Activated T-cell treated with anti-CD3 and anti-CD28 coated beads, Interleukin-2, amount 50 U/mL, for 4 hours (primary cell): ENCODE measurements at regions not wholly inside any gene's neighbourhood (a gene's known extent, or its start where the extent isn't known, plus 50 kb on each side); places are given as distances from the start of the nearest gene placed in this dataset.

Source experiments
- ATAC-seq, 2 donors: fragments of 200-7000 bp; cut with Tn5 transposase; one replicate each; pipeline ENCODE4 v1.10.0; 2021
- DNase-seq: peaks from one replicate; pipeline ENCODE4 v3.0.0-alpha.2; 2020
- H3K27me3 Mint-ChIP-seq: one replicate; pipeline ENCODE4 v1.8.0; 2021; ENCODE audit warnings: low read depth, mixed read lengths
- H3K36me3 Mint-ChIP-seq: one replicate; pipeline ENCODE4 v1.8.0; 2022; ENCODE audit warnings: mixed read lengths; ENCODE audit not compliant: insufficient read depth
- H3K4me1 Mint-ChIP-seq: one replicate; pipeline ENCODE4 v1.8.0; 2021; ENCODE audit warnings: low read depth, mixed read lengths
- H3K4me3 Mint-ChIP-seq: one replicate; pipeline ENCODE4 v1.8.0; 2021; ENCODE audit warnings: mild to moderate bottlenecking, moderate library complexity, mixed read lengths
- H3K9me3 Mint-ChIP-seq: one replicate; pipeline ENCODE4 v1.8.0; 2021; ENCODE audit warnings: mixed read lengths

DNA sequence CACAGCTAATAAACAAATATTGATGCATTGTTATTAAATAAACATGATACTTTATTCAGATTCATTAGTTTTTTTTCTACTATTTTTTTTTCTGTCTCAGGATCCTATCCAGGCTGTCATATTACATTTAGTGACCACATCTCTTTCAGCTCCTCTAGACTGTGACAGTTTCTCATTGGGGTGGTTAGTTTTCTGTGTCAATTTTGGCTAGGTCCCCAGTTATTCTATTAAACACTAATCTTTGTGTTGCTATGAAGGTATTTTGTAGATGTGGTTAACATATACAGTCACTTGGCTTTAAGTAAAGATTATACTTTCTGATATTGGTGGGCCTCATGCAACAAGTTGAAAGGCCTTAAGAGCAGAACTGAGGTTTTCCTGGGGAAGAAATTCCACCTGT, 563.0 kb downstream of the LRRC70 start:
- Mint-ChIP-seq H3K36me3 (no peaks in the 10 kb centered on the region), H3K4me3 (no peak overlapping the region), H3K27me3 (no peaks in the 10 kb centered on the region), H3K4me1 (no peaks in the 10 kb centered on the region), H3K9me3 (no peaks in the 10 kb centered on the region)
- no peak for DNase-seq
- ATAC-seq = no peak

DNA sequence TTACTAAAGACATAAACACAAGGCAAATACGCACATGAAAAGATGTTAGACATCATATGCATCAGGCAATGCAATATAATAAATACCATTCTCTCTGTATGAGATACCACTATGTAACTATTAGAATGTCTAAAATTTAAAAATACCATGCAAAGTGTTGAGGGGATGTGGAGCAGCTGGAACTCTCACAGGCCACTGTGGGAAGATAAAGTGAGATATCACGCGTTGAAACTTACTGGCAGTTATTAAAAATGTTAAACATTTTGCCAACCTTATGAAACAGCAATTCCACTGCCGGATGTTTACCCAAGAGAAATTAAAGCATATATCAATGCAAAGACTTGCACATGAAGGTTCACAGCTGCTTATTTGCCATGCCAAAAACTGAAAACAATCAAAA, 556.7 kb downstream of the LRRC70 start:
- H3K9me3 Mint-ChIP-seq = no peaks in the 10 kb centered on the region
- H3K27me3 Mint-ChIP-seq = no peaks in the 10 kb centered on the region
- no peak overlapping the region for H3K4me3 Mint-ChIP-seq
- DNase-seq (no peak), ATAC-seq (no peak)
- no peaks in the 10 kb centered on the region for H3K36me3 Mint-ChIP-seq
- H3K4me1 Mint-ChIP-seq = no peaks in the 10 kb centered on the region

DNA sequence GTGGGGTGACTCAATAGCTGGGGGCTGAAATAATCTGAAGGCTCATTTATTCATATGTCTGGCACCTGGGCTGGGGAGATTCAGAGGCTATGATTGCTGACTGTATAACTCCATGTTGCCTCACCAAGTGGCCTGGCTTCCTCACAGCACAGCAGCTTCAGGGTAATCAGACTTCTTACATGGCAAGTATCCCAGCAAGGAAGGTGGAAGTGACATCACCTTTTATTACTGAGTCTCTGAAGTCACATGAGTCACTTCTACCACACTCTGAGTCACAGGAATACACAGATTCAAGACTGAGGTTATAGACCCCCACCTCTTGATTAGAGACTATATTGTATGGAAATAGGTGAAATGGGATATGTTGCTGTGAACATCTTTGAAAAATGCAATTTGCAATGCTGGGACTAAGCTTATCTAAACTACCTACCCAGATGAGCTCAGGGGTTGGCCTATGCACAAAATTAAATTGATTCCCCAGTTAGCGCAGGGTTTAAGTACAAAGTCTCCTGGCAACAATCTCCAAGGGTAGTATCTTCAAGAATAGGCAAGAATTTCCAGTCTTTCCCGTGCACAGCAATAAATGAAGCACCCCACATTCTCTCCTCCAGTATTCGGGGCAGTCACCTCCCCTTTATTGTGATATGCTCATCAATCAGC, 553.1 kb downstream of the LRRC70 start:
- Mint-ChIP-seq H3K9me3 (no peaks in the 10 kb centered on the region), H3K36me3 (no peaks in the 10 kb centered on the region), H3K4me1 (no peaks in the 10 kb centered on the region), H3K27me3 (no peaks in the 10 kb centered on the region), H3K4me3 (no peak overlapping the region)
- DNase-seq = no peak
- no peak for ATAC-seq

DNA sequence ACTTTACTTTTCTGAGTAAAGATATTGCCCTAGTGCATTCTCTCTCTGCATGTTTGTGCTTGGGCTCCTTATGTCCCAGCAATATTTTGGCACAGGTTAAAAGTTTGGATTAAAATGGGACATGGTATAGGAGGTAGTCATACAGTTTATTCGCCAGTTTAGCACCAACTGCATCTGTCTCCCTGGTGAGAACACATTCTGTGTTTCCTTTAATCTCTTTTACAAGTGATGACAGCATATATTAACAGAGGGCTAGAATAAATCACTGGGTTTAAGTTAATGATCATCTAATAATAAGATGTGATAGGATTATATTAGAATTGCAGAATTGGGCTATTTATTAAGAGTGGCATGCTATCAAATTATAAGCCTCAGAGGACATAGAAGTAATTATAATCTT, 550.1 kb downstream of the LRRC70 start:
- no peak for ATAC-seq
- no peaks in the 10 kb centered on the region for H3K27me3 Mint-ChIP-seq
- H3K4me1 Mint-ChIP-seq = no peaks in the 10 kb centered on the region
- H3K36me3 Mint-ChIP-seq = no peaks in the 10 kb centered on the region
- no peaks in the 10 kb centered on the region for H3K9me3 Mint-ChIP-seq
- H3K4me3 Mint-ChIP-seq = no peak overlapping the region
- DNase-seq = no peak

DNA sequence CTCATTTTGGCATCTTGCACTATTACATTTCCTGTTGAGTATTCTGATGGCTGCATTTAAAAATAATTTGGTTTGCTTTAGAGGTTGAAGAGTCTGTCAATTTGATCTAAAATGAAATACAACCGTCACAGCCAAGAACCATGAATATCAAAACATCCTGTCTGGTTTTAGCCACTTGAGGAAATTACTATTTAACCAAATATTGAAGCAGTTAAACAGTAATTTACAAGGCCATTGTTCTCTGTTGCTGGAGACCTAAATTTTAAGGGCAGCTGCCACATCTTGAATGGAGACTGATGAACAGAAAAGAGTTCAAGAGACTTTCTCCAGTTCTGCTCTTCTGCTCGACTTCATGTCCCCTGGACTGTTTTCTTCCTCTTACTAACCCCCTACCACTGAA, 549.4 kb downstream of the LRRC70 start:
- H3K9me3 Mint-ChIP-seq = no peaks in the 10 kb centered on the region
- no peaks in the 10 kb centered on the region for H3K4me1 Mint-ChIP-seq
- H3K27me3 Mint-ChIP-seq = no peaks in the 10 kb centered on the region
- no peak for DNase-seq
- H3K36me3 Mint-ChIP-seq = no peaks in the 10 kb centered on the region
- no peak overlapping the region for H3K4me3 Mint-ChIP-seq
- ATAC-seq = no peak

DNA sequence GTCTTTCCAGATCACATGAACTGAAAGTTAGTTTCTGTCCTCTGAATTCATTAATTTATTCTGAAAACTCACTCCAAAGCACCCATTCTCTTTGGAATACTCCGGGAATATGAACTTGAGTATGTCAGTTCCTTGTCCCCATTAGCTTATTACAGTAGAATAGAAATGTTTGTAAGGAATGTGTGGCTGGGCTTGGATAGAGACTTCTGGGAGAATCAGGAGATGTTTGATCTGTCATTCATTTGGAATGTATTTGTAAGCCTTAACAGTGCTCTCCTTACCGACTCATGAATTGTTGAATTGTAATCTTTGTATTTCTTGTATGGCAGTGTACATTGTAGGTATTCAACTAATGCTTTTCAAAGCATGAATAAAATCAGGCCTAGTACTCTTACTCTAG, 548.4 kb downstream of the LRRC70 start:
- H3K9me3 Mint-ChIP-seq = no peaks in the 10 kb centered on the region
- no peaks in the 10 kb centered on the region for H3K27me3 Mint-ChIP-seq
- no peak for ATAC-seq
- H3K36me3 Mint-ChIP-seq = no peaks in the 10 kb centered on the region
- no peak overlapping the region for H3K4me3 Mint-ChIP-seq
- H3K4me1 Mint-ChIP-seq = no peaks in the 10 kb centered on the region
- no peak for DNase-seq

DNA sequence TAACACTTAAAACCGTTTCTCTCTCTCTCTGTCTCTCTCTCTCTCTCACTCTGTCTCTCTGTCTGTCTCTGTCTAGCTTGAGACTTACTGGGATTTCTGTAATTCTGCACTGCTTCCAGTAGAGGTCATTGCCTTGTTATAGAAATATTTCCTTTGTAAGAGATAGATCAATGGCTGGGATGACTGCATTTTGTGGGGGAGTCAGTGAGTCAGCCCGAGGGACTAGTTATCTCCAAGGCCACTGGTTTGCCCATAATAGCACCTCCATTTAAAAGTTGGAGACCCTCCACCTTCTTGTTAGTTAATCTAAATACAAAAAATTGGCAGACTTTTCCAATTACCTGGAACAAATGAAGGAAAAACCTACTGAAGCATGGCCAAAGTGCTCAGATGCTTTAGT, 547.2 kb downstream of the LRRC70 start:
- H3K9me3 Mint-ChIP-seq = no peaks in the 10 kb centered on the region
- no peaks in the 10 kb centered on the region for H3K36me3 Mint-ChIP-seq
- H3K4me3 Mint-ChIP-seq = no peak overlapping the region
- no peaks in the 10 kb centered on the region for H3K27me3 Mint-ChIP-seq
- no peaks in the 10 kb centered on the region for H3K4me1 Mint-ChIP-seq
- DNase-seq (no peak), ATAC-seq (peak in 1 of 2 donors; percentile 18)

DNA sequence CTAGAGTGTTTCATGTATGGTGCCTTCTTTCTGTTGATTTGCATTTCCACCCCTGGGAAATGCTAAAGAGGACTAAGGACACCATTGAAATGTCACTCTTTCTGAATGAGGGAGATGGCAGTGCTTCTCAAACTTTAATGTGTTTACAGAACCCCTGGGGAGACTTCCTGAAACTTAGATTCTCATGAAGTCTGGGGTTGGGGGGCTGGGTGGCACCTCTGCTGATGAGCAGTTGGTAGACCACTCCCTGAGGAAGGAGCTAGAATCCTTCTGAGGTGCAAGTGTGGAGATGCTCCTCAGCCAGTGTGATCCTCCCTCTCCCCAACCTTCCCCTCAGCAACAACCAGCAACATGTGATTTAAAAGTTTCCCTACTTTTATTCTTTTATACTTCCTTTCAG, 546.8 kb downstream of the LRRC70 start:
- no peaks in the 10 kb centered on the region for H3K27me3 Mint-ChIP-seq
- no peak overlapping the region for H3K4me3 Mint-ChIP-seq
- H3K9me3 Mint-ChIP-seq = no peaks in the 10 kb centered on the region
- no peaks in the 10 kb centered on the region for H3K36me3 Mint-ChIP-seq
- DNase-seq (no peak), ATAC-seq (no peak)
- H3K4me1 Mint-ChIP-seq = no peaks in the 10 kb centered on the region

DNA sequence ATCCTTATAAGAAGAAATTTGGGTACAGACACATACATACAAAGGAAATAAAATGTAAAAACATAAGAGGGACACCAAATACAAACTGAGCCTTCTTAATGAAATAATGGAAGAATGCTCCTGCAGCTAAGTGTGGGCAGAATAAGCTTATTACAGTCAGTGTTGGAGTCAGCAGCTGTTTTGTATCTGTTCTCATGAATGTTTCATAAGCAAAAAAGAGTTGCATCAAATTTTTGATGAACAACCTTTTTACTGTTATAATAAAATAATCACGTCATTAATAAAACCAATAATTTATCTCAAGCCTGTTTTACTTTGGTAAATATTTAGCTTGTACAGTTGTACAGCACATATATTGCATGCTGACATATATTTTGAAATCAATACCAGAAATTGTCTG, 545.6 kb downstream of the LRRC70 start:
- H3K4me1 Mint-ChIP-seq = no peaks in the 10 kb centered on the region
- DNase-seq (no peak), ATAC-seq (no peak)
- no peaks in the 10 kb centered on the region for H3K27me3 Mint-ChIP-seq
- no peaks in the 10 kb centered on the region for H3K36me3 Mint-ChIP-seq
- H3K9me3 Mint-ChIP-seq = no peaks in the 10 kb centered on the region
- H3K4me3 Mint-ChIP-seq = no peak overlapping the region

DNA sequence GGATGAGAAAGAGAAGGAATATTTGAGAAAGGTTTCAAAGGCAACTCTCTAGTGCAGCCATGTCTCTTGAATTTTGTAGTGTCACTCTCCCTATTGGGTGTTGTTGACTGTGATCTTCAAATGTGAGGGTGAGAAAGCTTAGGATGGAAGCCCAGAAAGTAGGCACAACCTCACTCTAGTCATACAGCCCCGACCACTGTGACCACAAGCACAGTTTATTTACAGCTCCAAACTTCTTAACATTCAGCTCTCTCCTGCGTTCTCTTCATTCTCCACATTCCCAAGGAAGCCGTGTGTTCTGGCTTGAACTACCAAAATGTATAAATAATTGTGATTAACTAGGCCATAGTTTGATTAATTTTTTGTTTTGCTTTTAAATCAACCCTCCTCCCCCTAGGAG, 542.9 kb downstream of the LRRC70 start:
- no peak overlapping the region for H3K4me3 Mint-ChIP-seq
- no peaks in the 10 kb centered on the region for H3K27me3 Mint-ChIP-seq
- DNase-seq (no peak), ATAC-seq (no peak)
- H3K4me1 Mint-ChIP-seq = no peaks in the 10 kb centered on the region
- H3K36me3 Mint-ChIP-seq = no peaks in the 10 kb centered on the region
- H3K9me3 Mint-ChIP-seq = no peaks in the 10 kb centered on the region

DNA sequence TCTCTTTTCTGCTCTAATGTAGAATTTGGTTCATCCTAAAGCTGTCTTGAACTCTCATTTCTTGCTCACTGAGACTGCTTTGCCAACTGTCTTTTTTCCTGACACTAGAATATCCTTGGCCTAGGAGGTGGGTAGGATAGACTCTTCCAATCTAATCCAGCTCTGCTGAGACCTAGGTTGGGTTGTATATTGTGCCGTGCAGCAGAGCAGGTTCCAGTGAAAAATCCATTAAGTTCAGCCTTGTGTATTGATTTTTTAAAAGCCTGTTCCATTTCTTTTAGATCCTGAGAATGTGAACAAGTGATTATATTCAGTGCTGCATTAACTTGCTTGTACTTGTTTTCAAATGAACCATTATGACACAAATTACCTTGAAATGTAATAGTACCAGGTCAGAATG, 539.6 kb downstream of the LRRC70 start:
- Mint-ChIP-seq H3K9me3 (no peaks in the 10 kb centered on the region), H3K36me3 (no peaks in the 10 kb centered on the region), H3K4me1 (no peaks in the 10 kb centered on the region), H3K27me3 (no peaks in the 10 kb centered on the region), H3K4me3 (no peak overlapping the region)
- ATAC-seq (no peak), DNase-seq (no peak)

DNA sequence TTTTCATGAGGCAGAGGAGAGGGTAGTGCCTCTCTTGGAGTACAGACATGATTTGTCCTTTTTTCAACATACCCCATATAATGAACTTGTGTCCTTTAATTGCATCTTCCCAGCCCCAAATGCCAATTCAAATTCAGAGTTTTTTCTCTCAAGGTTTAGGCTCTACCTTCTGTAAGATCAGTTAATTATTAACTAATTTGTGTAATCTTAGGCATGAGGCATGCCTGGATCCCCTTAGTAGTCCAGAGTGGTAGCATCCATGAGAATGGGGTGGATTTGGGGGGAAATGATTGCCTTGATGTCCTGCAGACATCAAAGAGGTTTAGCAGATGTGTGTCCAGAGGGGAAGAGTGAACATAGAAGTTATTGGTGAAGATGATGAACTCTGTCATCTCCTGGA, 533.3 kb downstream of the LRRC70 start:
- DNase-seq (no peak), ATAC-seq (no peak)
- H3K9me3 Mint-ChIP-seq = no peaks in the 10 kb centered on the region
- H3K36me3 Mint-ChIP-seq = no peaks in the 10 kb centered on the region
- no peaks in the 10 kb centered on the region for H3K27me3 Mint-ChIP-seq
- H3K4me3 Mint-ChIP-seq = no peak overlapping the region
- no peaks in the 10 kb centered on the region for H3K4me1 Mint-ChIP-seq

DNA sequence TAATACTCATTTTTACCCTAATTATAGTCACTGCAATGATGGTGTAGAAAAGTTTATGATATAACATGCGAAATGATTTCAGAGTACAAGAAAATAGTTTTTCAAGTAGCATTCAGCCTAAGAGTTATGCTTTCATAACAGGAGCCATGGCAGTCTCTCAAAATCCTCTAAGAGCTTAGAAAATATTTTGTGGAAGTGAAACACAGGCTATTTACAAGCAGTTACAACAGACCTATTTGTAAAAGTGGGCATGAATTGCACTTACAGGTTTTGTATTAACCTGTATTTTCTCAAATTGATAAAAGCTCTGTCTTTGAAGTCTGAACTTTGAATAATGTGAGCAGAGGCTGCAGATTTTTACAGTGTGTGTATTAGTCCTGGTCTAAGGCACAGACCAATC, 523.3 kb downstream of the LRRC70 start:
- H3K4me3 Mint-ChIP-seq = no peak overlapping the region

DNA sequence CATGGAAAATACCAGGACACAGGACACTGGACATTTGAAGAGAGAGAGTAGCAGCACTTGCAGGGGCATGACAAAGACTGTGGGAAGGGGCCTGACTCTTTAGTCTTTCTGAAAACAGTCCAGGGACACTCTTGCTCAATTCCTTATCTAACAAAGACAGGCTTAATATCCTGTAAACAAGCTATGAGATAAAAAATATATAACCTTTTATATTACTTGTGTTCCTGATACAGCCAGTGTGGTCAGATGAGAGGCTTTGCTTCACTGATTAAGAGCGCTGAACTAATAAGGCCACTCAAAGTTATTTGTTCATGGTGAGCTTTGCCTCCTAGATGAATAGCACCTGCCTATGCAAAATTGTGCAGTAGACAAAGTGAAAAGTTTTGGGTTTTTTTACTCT, 518.7 kb downstream of the LRRC70 start:
- Mint-ChIP-seq H3K4me1 (no peaks in the 10 kb centered on the region), H3K9me3 (no peaks in the 10 kb centered on the region), H3K27me3 (no peaks in the 10 kb centered on the region), H3K4me3 (no peak overlapping the region), H3K36me3 (no peaks in the 10 kb centered on the region)
- no peak for DNase-seq
- ATAC-seq = no peak

More for the DNA sequence above, 523.3 kb downstream of the LRRC70 start:
- no peak for ATAC-seq
- Mint-ChIP-seq H3K9me3 (no peaks in the 10 kb centered on the region), H3K27me3 (no peaks in the 10 kb centered on the region), H3K36me3 (no peaks in the 10 kb centered on the region), H3K4me1 (no peaks in the 10 kb centered on the region)
- DNase-seq = no peak

DNA sequence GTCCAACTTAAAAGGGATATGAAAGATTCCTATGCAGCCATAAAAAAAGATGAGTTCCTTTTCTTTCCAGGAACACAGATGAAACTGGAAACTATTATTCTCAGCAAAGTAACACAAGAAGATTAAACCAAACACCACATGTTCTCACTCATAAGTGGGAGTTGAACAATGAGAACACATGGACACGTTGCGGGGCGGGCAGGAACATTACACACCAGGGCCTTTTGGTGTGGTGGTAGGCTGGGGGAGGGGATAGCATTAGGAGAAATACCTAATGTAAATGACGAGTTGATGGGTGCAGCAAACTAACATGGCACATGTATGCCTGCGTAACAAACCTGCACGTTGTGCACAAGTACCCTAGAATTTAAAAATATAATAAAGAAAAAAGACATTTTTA, 516.1 kb downstream of the LRRC70 start:
- Mint-ChIP-seq H3K9me3 (peaks cover 5% of the 10 kb centered on the region), H3K27me3 (no peaks in the 10 kb centered on the region), H3K4me3 (no peak overlapping the region), H3K4me1 (no peaks in the 10 kb centered on the region), H3K36me3 (no peaks in the 10 kb centered on the region)
- DNase-seq (no peak), ATAC-seq (no peak)

DNA sequence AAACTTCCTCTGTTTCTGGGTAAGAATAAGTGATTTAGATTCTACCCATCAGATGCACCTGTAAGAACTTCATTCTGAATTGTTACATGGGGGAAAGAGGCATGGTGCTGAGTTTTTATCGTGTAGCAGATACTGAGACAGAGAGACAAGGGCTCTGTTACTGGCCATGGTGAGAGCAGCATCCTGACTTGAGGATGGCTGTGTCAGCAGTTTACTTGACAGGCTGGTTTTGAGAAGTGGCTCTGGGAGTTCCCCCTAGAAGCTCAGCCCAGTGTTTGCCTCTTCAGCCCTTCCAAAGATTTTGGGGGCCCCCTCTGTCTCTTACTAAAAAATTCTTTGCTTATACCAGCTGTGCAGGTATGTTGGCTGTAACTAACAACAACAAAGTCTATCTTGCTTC, 510.5 kb downstream of the LRRC70 start:
- DNase-seq = no peak
- H3K4me1 Mint-ChIP-seq = no peaks in the 10 kb centered on the region

More for the DNA sequence above, 510.5 kb downstream of the LRRC70 start:
- Mint-ChIP-seq H3K27me3 (no peaks in the 10 kb centered on the region), H3K4me3 (no peak overlapping the region), H3K9me3 (peaks cover 5% of the 10 kb centered on the region), H3K36me3 (no peaks in the 10 kb centered on the region)
- ATAC-seq = no peak
